ENCODE measurements at regions not wholly inside any gene's neighbourhood (a gene's known extent, or its start where the extent isn't known, plus 50 kb on each side); places are given as distances from the start of the nearest gene placed in this dataset.

- DNase-seq (ENCODE audit: low spot score in 2 of 2): no peak
- H3K4me1 ChIP-seq: no peaks in the 10 kb centered on the region
- WGBS, 2 donors: 41 to 50% methylated on average over 6 of the region's 6 CpGs
- no peaks in the 10 kb centered on the region for H3K9me3 ChIP-seq
- no peak overlapping the region for H3K27ac ChIP-seq
- TF ChIP-seq CTCF (IDR thresholded peaks at IDR 0.05) (no peak), EP300 (IDR thresholded peaks at IDR 0.05) (no peak), POLR2A (IDR thresholded peaks at IDR 0.05) (no peak)
- H3K27me3 ChIP-seq: no peaks in the 10 kb centered on the region
- H3K36me3 ChIP-seq: no peaks in the 10 kb centered on the region
- H3K4me3 ChIP-seq: no peak overlapping the region
Observed at GRCh38 chr18:39058386-39059000, 1492.9 kb upstream of the CELF4 start.

GRCh38 chr18:39057423-39058064 is 1491.9 kb upstream of the CELF4 start:
- TF ChIP-seq EP300 (IDR thresholded peaks at IDR 0.05) (no peak), POLR2A (IDR thresholded peaks at IDR 0.05) (no peak), CTCF (IDR thresholded peaks at IDR 0.05) (no peak)
- WGBS, 2 donors: 57 to 64% methylated on average over 3 of the region's 3 CpGs
- no peaks in the 10 kb centered on the region for H3K27me3 ChIP-seq

GRCh38 chr18:39053571-39053970 is 1488.0 kb upstream of the CELF4 start:
- no peak overlapping the region for H3K4me3 ChIP-seq
- TF ChIP-seq POLR2A (IDR thresholded peaks at IDR 0.05) (no peak), EP300 (IDR thresholded peaks at IDR 0.05) (no peak)
- WGBS, 2 donors: 33 to 35% methylated on average over 2 of the region's 2 CpGs
- no peaks in the 10 kb centered on the region for H3K4me1 ChIP-seq
- H3K27ac ChIP-seq: no peak overlapping the region
- no peaks in the 10 kb centered on the region for H3K9me3 ChIP-seq
- H3K27me3 ChIP-seq: no peaks in the 10 kb centered on the region
- no peaks in the 10 kb centered on the region for H3K36me3 ChIP-seq
- no peak for DNase-seq (ENCODE audit: low spot score in 2 of 2)

More at GRCh38 chr18:39057423-39058064, 1491.9 kb upstream of the CELF4 start:
- DNase-seq (ENCODE audit: low spot score in 2 of 2): no peak
- Histone ChIP-seq H3K9me3 (no peaks in the 10 kb centered on the region), H3K27ac (no peak overlapping the region), H3K36me3 (no peaks in the 10 kb centered on the region), H3K4me1 (no peaks in the 10 kb centered on the region), H3K4me3 (no peak overlapping the region)

GRCh38 chr18:39051013-39051412 is 1485.4 kb upstream of the CELF4 start:
- no peak overlapping the region for H3K4me3 ChIP-seq
- no peaks in the 10 kb centered on the region for H3K4me1 ChIP-seq
- no peaks in the 10 kb centered on the region for H3K27me3 ChIP-seq
- H3K36me3 ChIP-seq: no peaks in the 10 kb centered on the region
- DNase-seq (ENCODE audit: low spot score in 2 of 2): no peak
- no peaks in the 10 kb centered on the region for H3K9me3 ChIP-seq
- H3K27ac ChIP-seq: no peak overlapping the region
- TF ChIP-seq POLR2A (IDR thresholded peaks at IDR 0.05) (no peak), EP300 (IDR thresholded peaks at IDR 0.05) (no peak), CTCF (IDR thresholded peaks at IDR 0.05) (no peak)

GRCh38 chr18:39039813-39040212 is 1474.2 kb upstream of the CELF4 start:
- H3K36me3 ChIP-seq: no peaks in the 10 kb centered on the region
- H3K9me3 ChIP-seq: no peaks in the 10 kb centered on the region
- TF ChIP-seq CTCF (IDR thresholded peaks at IDR 0.05): no peak
- no peak for TF ChIP-seq POLR2A (IDR thresholded peaks at IDR 0.05)
- TF ChIP-seq EP300 (IDR thresholded peaks at IDR 0.05): no peak
- no peak overlapping the region for H3K4me3 ChIP-seq
- no peak overlapping the region for H3K27ac ChIP-seq
- 43 to 46% methylated on average over 2 of the region's 2 CpGs for WGBS, 2 donors
- DNase-seq (ENCODE audit: low spot score in 2 of 2): no peak
- H3K27me3 ChIP-seq: no peaks in the 10 kb centered on the region
- H3K4me1 ChIP-seq: no peaks in the 10 kb centered on the region
